H1 (cell line): ENCODE measurements at regions not wholly inside any gene's neighbourhood (a gene's known extent, or its start where the extent isn't known, plus 50 kb on each side); places are given as distances from the start of the nearest gene placed in this dataset.

Experiments
- CTCF ChIA-PET: fragments of 300-600 bp; sonication (Branson Sonifier 250); formaldehyde crosslinking; loops from one replicate; lab custom pipeline; 2021; ENCODE audit not compliant: partially characterized antibody; lab: Charles Lee
- POLR2A ChIA-PET: fragments of 300-600 bp; sonication (Branson Sonifier 250); formaldehyde crosslinking; loops from one replicate; lab custom pipeline; 2021; ENCODE audit warnings: inconsistent platforms; ENCODE audit not compliant: partially characterized antibody; lab: Charles Lee
- DNase-seq, 2 experiments: peaks; one replicate each; pipeline versions ENCODE4 v3.0.0 to v3.0.0-alpha.2; 2010 to 2022; ENCODE audit warnings: low spot score in 2 of 2, low read depth in 1 of 2, mixed read lengths in 1 of 2
- FAIRE-seq: peaks from 2 replicates; lab custom pipeline; 2011; peaks lifted over from hg19 to GRCh38; lab: Jason Lieb, UNC
- H2AFZ ChIP-seq: 2 replicates; pipeline ENCODE4 v1.8.1; 2012; ENCODE audit warnings: low read length, inconsistent platforms
- H2AK5ac ChIP-seq: 2 replicates; pipeline ENCODE4 v1.6.1; 2013; ENCODE audit warnings: low read depth, low read length
- H2BK120ac ChIP-seq: replicated peaks from 2 replicates; pipeline ENCODE3; 2013; ENCODE audit warnings: low read depth, low read length, inconsistent platforms
- H2BK12ac ChIP-seq: 2 replicates; pipeline ENCODE4 v1.6.1; 2013; ENCODE audit warnings: low read depth, low read length
- H2BK15ac ChIP-seq: 2 replicates; pipeline ENCODE4 v1.6.1; 2013; ENCODE audit warnings: low read length
- H2BK20ac ChIP-seq: 2 replicates; pipeline ENCODE4 v1.6.1; 2013; ENCODE audit warnings: low read length
- H2BK5ac ChIP-seq: 2 replicates; pipeline ENCODE4 v1.6.1; 2013; ENCODE audit warnings: low read depth, low read length
- H3K14ac ChIP-seq: 2 replicates; pipeline ENCODE4 v1.6.1; 2013; ENCODE audit warnings: inconsistent platforms; ENCODE audit not compliant: insufficient read length
- H3K18ac ChIP-seq: 2 replicates; pipeline ENCODE4 v1.6.1; 2013; ENCODE audit warnings: low read length; ENCODE audit errors: extremely low read depth
- H3K23ac ChIP-seq: 2 replicates; pipeline ENCODE4 v1.6.1; 2013; ENCODE audit warnings: inconsistent platforms; ENCODE audit not compliant: insufficient read length
- H3K23me2 ChIP-seq: 2 replicates; pipeline ENCODE4 v1.6.1; 2013; ENCODE audit warnings: low read depth, low read length
- H3K27ac ChIP-seq: 2 replicates; pipeline ENCODE4 v1.6.1; 2011; ENCODE audit warnings: low read depth, low read length, inconsistent platforms
- H3K27me3 ChIP-seq, 4 experiments: replicated peaks in 1 of 4; 1 replicate in 1 of 4; 2 replicates in 3 of 4; pipeline versions ENCODE4 v1.6.1 to v1.8.1; 2011 to 2013; ENCODE audit warnings: low read length in 3 of 4, mild to moderate bottlenecking in 3 of 4, inconsistent platforms in 2 of 4, mixed read lengths in 2 of 4, moderate library complexity in 1 of 4; ENCODE audit not compliant: control insufficient read depth in 3 of 4, insufficient read depth in 3 of 4; ENCODE audit errors: extremely low read depth in 1 of 4
- H3K36me3 ChIP-seq, 4 experiments: 2 replicates each; pipeline versions ENCODE4 v1.6.1 to v1.8.1; 2011 to 2013; ENCODE audit warnings: mild to moderate bottlenecking in 4 of 4, low read length in 3 of 4, moderate library complexity in 2 of 4, control low read depth in 1 of 4, inconsistent platforms in 1 of 4; ENCODE audit not compliant: insufficient read depth in 4 of 4, control insufficient read depth in 2 of 4
- H3K4ac ChIP-seq: replicated peaks from 2 replicates; pipeline ENCODE3; 2013; ENCODE audit warnings: low read length, low read depth, mixed read lengths, inconsistent platforms; ENCODE audit not compliant: insufficient read length
- H3K4me1 ChIP-seq, 4 experiments: replicated peaks in 1 of 4; 1 replicate in 1 of 4; 2 replicates in 3 of 4; pipeline versions ENCODE4 v1.6.1 to v1.8.1; 2011 to 2013; ENCODE audit warnings: low read length in 3 of 4, inconsistent platforms in 2 of 4, mixed read lengths in 1 of 4; ENCODE audit not compliant: insufficient read depth in 4 of 4, control insufficient read depth in 3 of 4
- H3K4me2 ChIP-seq, 2 experiments: 2 replicates each; pipeline versions ENCODE4 v1.6.1 to v1.8.1; 2011 to 2013; ENCODE audit warnings: low read depth in 2 of 2, low read length in 2 of 2, control low read depth in 1 of 2, inconsistent platforms in 1 of 2, mild to moderate bottlenecking in 1 of 2; ENCODE audit not compliant: insufficient read depth in 1 of 2
- H3K4me3 ChIP-seq, 4 experiments: fragments of 200-600, 300-600 bp in 1 of 4; sonication (generic), shearing (Covaris generic), sonication (Bioruptor Twin) in 1 of 4; 2 replicates each; pipeline versions ENCODE4 v1.5.1 to v1.8.1; 2011 to 2016; ENCODE audit warnings: low read length in 4 of 4, low read depth in 3 of 4, control low read depth in 2 of 4, inconsistent platforms in 2 of 4, mild to moderate bottlenecking in 2 of 4, mixed read lengths in 1 of 4, moderate library complexity in 1 of 4; ENCODE audit not compliant: insufficient read depth in 2 of 4; ENCODE audit errors: extremely low read depth in 1 of 4
- H3K56ac ChIP-seq: replicated peaks from 2 replicates; pipeline ENCODE3; 2013; ENCODE audit warnings: low read depth, mild to moderate bottlenecking, mixed read lengths, low read length, inconsistent platforms; ENCODE audit not compliant: insufficient read length
- H3K79me1 ChIP-seq: 2 replicates; pipeline ENCODE4 v1.6.1; 2013; ENCODE audit warnings: low read depth, low read length, control low read depth
- H3K79me2 ChIP-seq, 2 experiments: 2 replicates each; pipeline versions ENCODE4 v1.6.1 to v1.8.1; 2012 to 2013; ENCODE audit warnings: low read length in 2 of 2, mild to moderate bottlenecking in 2 of 2, inconsistent platforms in 1 of 2; ENCODE audit not compliant: insufficient read depth in 2 of 2, control insufficient read depth in 1 of 2
- H3K9ac ChIP-seq, 4 experiments: replicated peaks in 1 of 4; 1 replicate in 1 of 4; 2 replicates in 3 of 4; pipeline versions ENCODE4 v1.6.1 to v1.8.1; 2011 to 2013; ENCODE audit warnings: low read depth in 3 of 4, low read length in 3 of 4, control low read depth in 2 of 4, mild to moderate bottlenecking in 2 of 4, moderate library complexity in 2 of 4, inconsistent platforms in 1 of 4; ENCODE audit errors: extremely low read depth in 1 of 4
- H3K9me3 ChIP-seq, 2 experiments: 2 replicates each; pipeline versions ENCODE4 v1.6.1 to v1.8.1; 2012 to 2013; ENCODE audit warnings: mild to moderate bottlenecking in 2 of 2, moderate library complexity in 2 of 2, control low read depth in 1 of 2, inconsistent platforms in 1 of 2, low read depth in 1 of 2, low read length in 1 of 2, mixed read lengths in 1 of 2; ENCODE audit not compliant: insufficient read depth in 2 of 2
- H4K20me1 ChIP-seq, 2 experiments: replicated peaks in 1 of 2; 2 replicates each; pipeline versions ENCODE3 to v1.8.1; 2011 to 2013; ENCODE audit warnings: inconsistent platforms in 2 of 2, low read length in 2 of 2, mild to moderate bottlenecking in 1 of 2; ENCODE audit not compliant: insufficient read depth in 2 of 2, control insufficient read depth in 1 of 2
- H4K5ac ChIP-seq: 2 replicates; pipeline ENCODE4 v1.6.1; 2013; ENCODE audit warnings: low read length, low read depth, mixed read lengths, inconsistent platforms; ENCODE audit not compliant: insufficient read length
- H4K8ac ChIP-seq: 2 replicates; pipeline ENCODE4 v1.8.0; 2013; ENCODE audit warnings: mild to moderate bottlenecking, moderate library complexity, low read length, inconsistent platforms; ENCODE audit not compliant: insufficient read depth; ENCODE audit errors: extremely low read depth
- H4K91ac ChIP-seq: replicated peaks from 2 replicates; pipeline ENCODE3; 2013; ENCODE audit warnings: low read length, mixed read lengths, inconsistent platforms; ENCODE audit not compliant: insufficient read length
- KDM1A ChIP-seq: fragments of 200-600, 300-600 bp; sonication (generic); IDR thresholded peaks from 2 replicates; pipeline ENCODE4 v1.7.1; 2016; ENCODE audit warnings: mild to moderate bottlenecking, low read length, borderline replicate concordance
- RAD21 ChIP-seq, 2 experiments: IDR thresholded peaks in 1 of 2; conservative IDR thresholded peaks in 1 of 2; 2 replicates each; pipeline ENCODE4 v1.6.1; 2011; ENCODE audit warnings: low read depth in 2 of 2, low read length in 2 of 2, improper control_type of control experiment in 1 of 2, inconsistent platforms in 1 of 2, mild to moderate bottlenecking in 1 of 2, moderate library complexity in 1 of 2
- WGBS, 2 experiments: shearing (Covaris generic) in 1 of 2; methylation state at CpG; one replicate each; pipeline versions ENCODE4 v1.1.6 to v1.1.7; 2013 to 2015; ENCODE audit warnings: low lambda C conversion rate in 2 of 2, mixed read lengths in 2 of 2, inconsistent platforms in 1 of 2, low coverage in 1 of 2, missing lambda C conversion rate in 1 of 2; ENCODE audit not compliant: insufficient replicate concordance in 2 of 2, insufficient coverage in 1 of 2, insufficient read length in 1 of 2; ENCODE audit errors: extremely low coverage in 1 of 2, missing lambda C conversion rate in 1 of 2; 5-methylcytosine and 5-hydroxymethylcytosine counted together
- TF ChIP-seq, protein P1 (sequence below), 3 experiments: IDR thresholded peaks; 1 replicate in 2 of 3; 2 replicates in 1 of 3; pipeline versions ENCODE4 v1.5.1 to v1.6.1; 2011; ENCODE audit warnings: low read length in 3 of 3, mild to moderate bottlenecking in 3 of 3, inconsistent platforms in 2 of 3, low read depth in 1 of 3, moderate library complexity in 1 of 3; ENCODE audit not compliant: insufficient read depth in 1 of 3; ENCODE audit errors: control extremely low read depth in 1 of 3

DNA sequence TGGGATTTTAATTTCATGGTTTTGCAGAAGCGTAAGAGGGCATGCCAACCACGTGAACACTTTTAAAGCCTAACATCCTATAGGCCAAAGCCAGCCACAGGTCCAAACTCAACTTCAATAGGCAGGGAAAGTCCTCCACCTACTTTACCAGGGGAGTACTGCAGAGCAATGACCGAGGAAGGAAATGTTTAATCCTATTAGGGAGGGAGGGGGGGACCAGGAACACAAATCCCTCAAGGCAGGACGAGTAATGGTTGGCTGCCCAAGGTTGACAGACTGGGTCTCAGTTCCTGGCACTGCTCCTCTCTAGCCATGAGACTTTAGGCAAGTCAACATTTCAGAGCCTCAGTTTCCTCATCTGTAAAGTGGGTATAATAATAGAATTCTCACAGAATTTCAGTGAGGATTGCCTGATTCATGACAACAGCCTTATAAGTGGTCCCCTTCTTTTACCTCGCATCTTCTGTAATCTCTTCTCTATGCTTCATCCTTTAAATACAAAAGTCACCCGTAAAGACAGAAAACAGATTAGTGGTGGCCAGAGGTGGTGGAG lies 315.8 kb downstream of the HAPSTR1 start:
- DNase-seq: no peak
- H2BK15ac ChIP-seq: no peak overlapping the region

More for the DNA sequence above, 315.8 kb downstream of the HAPSTR1 start:
- H2BK12ac ChIP-seq: no peak overlapping the region
- TF ChIP-seq KDM1A: no peak
- peak; percentile 34 to 38; a peak in 2 of 4 replicates for TF ChIP-seq RAD21 (IDR thresholded peaks at IDR 0.05 in 1 of 2, conservative IDR thresholded peaks at IDR 0.05 in 1 of 2; ENCODE audit: low read depth in 2 of 2, low read length in 2 of 2)
- TF ChIP-seq, protein P1, sequence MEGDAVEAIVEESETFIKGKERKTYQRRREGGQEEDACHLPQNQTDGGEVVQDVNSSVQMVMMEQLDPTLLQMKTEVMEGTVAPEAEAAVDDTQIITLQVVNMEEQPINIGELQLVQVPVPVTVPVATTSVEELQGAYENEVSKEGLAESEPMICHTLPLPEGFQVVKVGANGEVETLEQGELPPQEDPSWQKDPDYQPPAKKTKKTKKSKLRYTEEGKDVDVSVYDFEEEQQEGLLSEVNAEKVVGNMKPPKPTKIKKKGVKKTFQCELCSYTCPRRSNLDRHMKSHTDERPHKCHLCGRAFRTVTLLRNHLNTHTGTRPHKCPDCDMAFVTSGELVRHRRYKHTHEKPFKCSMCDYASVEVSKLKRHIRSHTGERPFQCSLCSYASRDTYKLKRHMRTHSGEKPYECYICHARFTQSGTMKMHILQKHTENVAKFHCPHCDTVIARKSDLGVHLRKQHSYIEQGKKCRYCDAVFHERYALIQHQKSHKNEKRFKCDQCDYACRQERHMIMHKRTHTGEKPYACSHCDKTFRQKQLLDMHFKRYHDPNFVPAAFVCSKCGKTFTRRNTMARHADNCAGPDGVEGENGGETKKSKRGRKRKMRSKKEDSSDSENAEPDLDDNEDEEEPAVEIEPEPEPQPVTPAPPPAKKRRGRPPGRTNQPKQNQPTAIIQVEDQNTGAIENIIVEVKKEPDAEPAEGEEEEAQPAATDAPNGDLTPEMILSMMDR (IDR thresholded peaks at IDR 0.05; ENCODE audit: control extremely low read depth in 1 of 3, insufficient read depth in 1 of 3, low read depth in 1 of 3, low read length in 3 of 3): peak in 1 of 3 experiments; percentile 11; a peak in 1 of 4 replicates
- TF ChIP-seq, all 59 proteins: peak for 2
- Histone ChIP-seq H3K56ac (no peak overlapping the region), H3K18ac (no peak overlapping the region), H3K23me2 (no peaks in the 10 kb centered on the region), H4K20me1 (peaks cover 0 to 2% of the 10 kb centered on the region in 2 experiments), H3K4me2 (no peak overlapping the region), H2BK120ac (no peak overlapping the region), H3K4me3 (no peak overlapping the region), H2BK20ac (no peak overlapping the region), H3K79me2 (no peaks in the 10 kb centered on the region), H4K8ac (no peak overlapping the region), H4K91ac (no peak overlapping the region), H3K36me3 (no peaks in the 10 kb centered on the region), H3K79me1 (no peaks in the 10 kb centered on the region), H3K4me1 (no peaks in the 10 kb centered on the region), H3K23ac (no peak overlapping the region), H3K9me3 (no peaks in the 10 kb centered on the region), H2AK5ac (no peak overlapping the region), H3K14ac (no peak overlapping the region), H2BK5ac (no peak overlapping the region), H3K9ac (no peak overlapping the region), H3K27me3 (no peaks in the 10 kb centered on the region; a peak in 1 of 7 replicates), H3K4ac (no peak overlapping the region), H2AFZ (no peak overlapping the region), H3K27ac (no peak overlapping the region), H4K5ac (no peak overlapping the region)
- FAIRE-seq: no peak
- ChIA-PET CTCF (no interaction called here), POLR2A (no interaction called here)
- WGBS, 2 experiments: 95% methylated on average over 5 of the region's 6 CpGs; no CpG with 5 or more reads in 1 of the 2 experiments
